HEK293 (cell line): ENCODE measurements at regions not wholly inside any gene's neighbourhood (a gene's known extent, or its start where the extent isn't known, plus 50 kb on each side); places are given as distances from the start of the nearest gene placed in this dataset.

ENCODE experiments used
- CTCF ChIA-PET: fragments of 350-600 bp; formaldehyde crosslinking; extraction: SDS; loops from one replicate; lab custom pipeline; 2021; ENCODE audit warnings: antibody characterized with exemption; lab: Yijun Ruan, JAX
- POLR2A ChIA-PET: fragments of 300-600 bp; formaldehyde crosslinking; extraction: SDS; loops from one replicate; lab custom pipeline; 2020; ENCODE audit warnings: antibody characterized with exemption, inconsistent platforms; lab: Yijun Ruan, JAX
- H3K27ac ChIP-seq: fragments of 200-500 bp; sonication (Bioruptor generic); 2 replicates; pipeline ENCODE4 v1.5.1; 2014; ENCODE audit warnings: low read depth, low read length, control low read depth, inconsistent platforms; ENCODE audit errors: extremely low read depth
- H3K36me3 ChIP-seq, 2 experiments: fragments of 200-500 bp in 1 of 2; sonication (Bioruptor generic) in 1 of 2; 1 replicate in 1 of 2; 2 replicates in 1 of 2; pipeline ENCODE4 v1.5.1; 2014 to 2017; ENCODE audit warnings: inconsistent platforms in 2 of 2, low read length in 2 of 2; ENCODE audit not compliant: control insufficient read depth in 2 of 2, insufficient read depth in 1 of 2
- H3K4me1 ChIP-seq: fragments of 200-500 bp; sonication (Bioruptor generic); 2 replicates; pipeline ENCODE4 v1.5.1; 2014; ENCODE audit warnings: mild to moderate bottlenecking, low read length, inconsistent platforms; ENCODE audit not compliant: control insufficient read depth, insufficient read depth
- H3K4me3 ChIP-seq: 2 replicates; pipeline ENCODE4 v1.5.1; 2011; ENCODE audit warnings: low read depth, mild to moderate bottlenecking, control low read depth, low read length, moderate library complexity
- H3K9me3 ChIP-seq: fragments of 200-500 bp; sonication (Bioruptor generic); 2 replicates; pipeline ENCODE4 v1.5.1; 2014; ENCODE audit warnings: low read depth, low read length, inconsistent platforms; ENCODE audit not compliant: control insufficient read depth, insufficient read depth
- GLI4 ChIP-seq: fragments of 450-650 bp; formaldehyde crosslinking; IDR thresholded peaks from 2 replicates; pipeline ENCODE4 v1.5.1; 2016; ENCODE audit warnings: missing biosample characterization, missing genetic modification characterization
- HOXD13 ChIP-seq: sonication (generic); formaldehyde crosslinking; IDR thresholded peaks from 2 replicates; pipeline ENCODE4 v1.8.0; 2022; ENCODE audit warnings: missing genetic modification reagents, borderline replicate concordance
- PRDM10 ChIP-seq: fragments of 450-650 bp; formaldehyde crosslinking; IDR thresholded peaks from 2 replicates; pipeline ENCODE4 v1.5.1; 2016; ENCODE audit warnings: missing biosample characterization, missing genetic modification characterization
- ZNF510 ChIP-seq: fragments of 450-650 bp; formaldehyde crosslinking; IDR thresholded peaks from 2 replicates; pipeline ENCODE4 v1.5.1; 2018; ENCODE audit warnings: mild to moderate bottlenecking, missing genetic modification characterization, missing biosample characterization; ENCODE audit not compliant: insufficient replicate concordance
- TF ChIP-seq, protein P1 (sequence below): fragments of 450-650 bp; formaldehyde crosslinking; IDR thresholded peaks from 2 replicates; pipeline ENCODE4 v1.5.1; 2016; ENCODE audit warnings: missing biosample characterization, missing genetic modification characterization, low read depth
- TF ChIP-seq, protein P2 (sequence below): fragments of 450-650 bp; formaldehyde crosslinking; IDR thresholded peaks from 2 replicates; pipeline ENCODE4 v1.5.1; 2016; ENCODE audit warnings: missing biosample characterization, missing genetic modification characterization, borderline replicate concordance
- TF ChIP-seq, protein P3 (sequence below): fragments of 450-650 bp; formaldehyde crosslinking; IDR thresholded peaks from 2 replicates; pipeline ENCODE4 v1.5.1; 2016; ENCODE audit warnings: missing biosample characterization, missing genetic modification characterization
- TF ChIP-seq, protein P4 (sequence below): fragments of 450-650 bp; formaldehyde crosslinking; IDR thresholded peaks from 2 replicates; pipeline ENCODE4 v1.5.1; 2016; ENCODE audit warnings: missing biosample characterization, missing genetic modification characterization

DNA sequence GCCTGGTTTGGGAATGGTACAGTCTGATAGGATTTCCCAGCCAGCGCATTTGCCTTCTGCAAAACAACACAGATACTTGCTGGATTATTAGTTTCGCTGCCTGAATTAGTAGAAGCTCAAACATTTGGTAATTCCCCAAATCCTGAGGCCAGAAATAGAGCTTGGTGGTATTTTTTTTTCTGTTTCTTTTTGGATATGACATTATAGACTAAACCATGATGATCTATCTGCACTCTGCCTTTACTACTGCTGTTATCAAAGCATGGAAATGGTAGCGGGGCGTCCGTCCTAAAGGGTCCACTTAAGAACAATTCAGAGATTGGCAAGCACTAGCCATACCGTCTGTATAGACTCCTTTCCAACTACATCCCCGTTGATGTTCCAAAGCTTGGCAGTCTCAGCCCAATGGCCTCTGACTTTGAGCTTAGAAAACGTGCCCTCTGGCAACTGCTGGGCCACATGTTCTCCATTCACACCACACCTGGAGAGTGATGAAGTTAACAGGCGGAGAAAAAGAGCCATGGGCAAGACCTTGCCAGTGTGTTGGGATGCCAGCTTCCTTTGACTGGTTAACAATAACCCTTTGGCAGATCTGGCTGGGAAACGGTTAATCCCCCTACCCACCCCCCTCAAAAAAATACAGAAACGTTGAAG, 241.0 kb upstream of the NR2F2 start (continued):
- TF ChIP-seq, protein P1, sequence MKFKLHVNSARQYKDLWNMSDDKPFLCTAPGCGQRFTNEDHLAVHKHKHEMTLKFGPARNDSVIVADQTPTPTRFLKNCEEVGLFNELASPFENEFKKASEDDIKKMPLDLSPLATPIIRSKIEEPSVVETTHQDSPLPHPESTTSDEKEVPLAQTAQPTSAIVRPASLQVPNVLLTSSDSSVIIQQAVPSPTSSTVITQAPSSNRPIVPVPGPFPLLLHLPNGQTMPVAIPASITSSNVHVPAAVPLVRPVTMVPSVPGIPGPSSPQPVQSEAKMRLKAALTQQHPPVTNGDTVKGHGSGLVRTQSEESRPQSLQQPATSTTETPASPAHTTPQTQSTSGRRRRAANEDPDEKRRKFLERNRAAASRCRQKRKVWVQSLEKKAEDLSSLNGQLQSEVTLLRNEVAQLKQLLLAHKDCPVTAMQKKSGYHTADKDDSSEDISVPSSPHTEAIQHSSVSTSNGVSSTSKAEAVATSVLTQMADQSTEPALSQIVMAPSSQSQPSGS (tag by site-specific recombination) = no peak
- TF ChIP-seq ZNF510 (tag by site-specific recombination) = no peak
- TF ChIP-seq, protein P2, sequence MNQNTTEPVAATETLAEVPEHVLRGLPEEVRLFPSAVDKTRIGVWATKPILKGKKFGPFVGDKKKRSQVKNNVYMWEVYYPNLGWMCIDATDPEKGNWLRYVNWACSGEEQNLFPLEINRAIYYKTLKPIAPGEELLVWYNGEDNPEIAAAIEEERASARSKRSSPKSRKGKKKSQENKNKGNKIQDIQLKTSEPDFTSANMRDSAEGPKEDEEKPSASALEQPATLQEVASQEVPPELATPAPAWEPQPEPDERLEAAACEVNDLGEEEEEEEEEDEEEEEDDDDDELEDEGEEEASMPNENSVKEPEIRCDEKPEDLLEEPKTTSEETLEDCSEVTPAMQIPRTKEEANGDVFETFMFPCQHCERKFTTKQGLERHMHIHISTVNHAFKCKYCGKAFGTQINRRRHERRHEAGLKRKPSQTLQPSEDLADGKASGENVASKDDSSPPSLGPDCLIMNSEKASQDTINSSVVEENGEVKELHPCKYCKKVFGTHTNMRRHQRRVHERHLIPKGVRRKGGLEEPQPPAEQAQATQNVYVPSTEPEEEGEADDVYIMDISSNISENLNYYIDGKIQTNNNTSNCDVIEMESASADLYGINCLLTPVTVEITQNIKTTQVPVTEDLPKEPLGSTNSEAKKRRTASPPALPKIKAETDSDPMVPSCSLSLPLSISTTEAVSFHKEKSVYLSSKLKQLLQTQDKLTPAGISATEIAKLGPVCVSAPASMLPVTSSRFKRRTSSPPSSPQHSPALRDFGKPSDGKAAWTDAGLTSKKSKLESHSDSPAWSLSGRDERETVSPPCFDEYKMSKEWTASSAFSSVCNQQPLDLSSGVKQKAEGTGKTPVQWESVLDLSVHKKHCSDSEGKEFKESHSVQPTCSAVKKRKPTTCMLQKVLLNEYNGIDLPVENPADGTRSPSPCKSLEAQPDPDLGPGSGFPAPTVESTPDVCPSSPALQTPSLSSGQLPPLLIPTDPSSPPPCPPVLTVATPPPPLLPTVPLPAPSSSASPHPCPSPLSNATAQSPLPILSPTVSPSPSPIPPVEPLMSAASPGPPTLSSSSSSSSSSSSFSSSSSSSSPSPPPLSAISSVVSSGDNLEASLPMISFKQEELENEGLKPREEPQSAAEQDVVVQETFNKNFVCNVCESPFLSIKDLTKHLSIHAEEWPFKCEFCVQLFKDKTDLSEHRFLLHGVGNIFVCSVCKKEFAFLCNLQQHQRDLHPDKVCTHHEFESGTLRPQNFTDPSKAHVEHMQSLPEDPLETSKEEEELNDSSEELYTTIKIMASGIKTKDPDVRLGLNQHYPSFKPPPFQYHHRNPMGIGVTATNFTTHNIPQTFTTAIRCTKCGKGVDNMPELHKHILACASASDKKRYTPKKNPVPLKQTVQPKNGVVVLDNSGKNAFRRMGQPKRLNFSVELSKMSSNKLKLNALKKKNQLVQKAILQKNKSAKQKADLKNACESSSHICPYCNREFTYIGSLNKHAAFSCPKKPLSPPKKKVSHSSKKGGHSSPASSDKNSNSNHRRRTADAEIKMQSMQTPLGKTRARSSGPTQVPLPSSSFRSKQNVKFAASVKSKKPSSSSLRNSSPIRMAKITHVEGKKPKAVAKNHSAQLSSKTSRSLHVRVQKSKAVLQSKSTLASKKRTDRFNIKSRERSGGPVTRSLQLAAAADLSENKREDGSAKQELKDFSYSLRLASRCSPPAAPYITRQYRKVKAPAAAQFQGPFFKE (tag by site-specific recombination) = no peak
- no peak; the same call in 1 of the 2 replicates for TF ChIP-seq PRDM10
- no peak for TF ChIP-seq HOXD13

- no peak for TF ChIP-seq GLI4 (tag by site-specific recombination)
- TF ChIP-seq, protein P3, sequence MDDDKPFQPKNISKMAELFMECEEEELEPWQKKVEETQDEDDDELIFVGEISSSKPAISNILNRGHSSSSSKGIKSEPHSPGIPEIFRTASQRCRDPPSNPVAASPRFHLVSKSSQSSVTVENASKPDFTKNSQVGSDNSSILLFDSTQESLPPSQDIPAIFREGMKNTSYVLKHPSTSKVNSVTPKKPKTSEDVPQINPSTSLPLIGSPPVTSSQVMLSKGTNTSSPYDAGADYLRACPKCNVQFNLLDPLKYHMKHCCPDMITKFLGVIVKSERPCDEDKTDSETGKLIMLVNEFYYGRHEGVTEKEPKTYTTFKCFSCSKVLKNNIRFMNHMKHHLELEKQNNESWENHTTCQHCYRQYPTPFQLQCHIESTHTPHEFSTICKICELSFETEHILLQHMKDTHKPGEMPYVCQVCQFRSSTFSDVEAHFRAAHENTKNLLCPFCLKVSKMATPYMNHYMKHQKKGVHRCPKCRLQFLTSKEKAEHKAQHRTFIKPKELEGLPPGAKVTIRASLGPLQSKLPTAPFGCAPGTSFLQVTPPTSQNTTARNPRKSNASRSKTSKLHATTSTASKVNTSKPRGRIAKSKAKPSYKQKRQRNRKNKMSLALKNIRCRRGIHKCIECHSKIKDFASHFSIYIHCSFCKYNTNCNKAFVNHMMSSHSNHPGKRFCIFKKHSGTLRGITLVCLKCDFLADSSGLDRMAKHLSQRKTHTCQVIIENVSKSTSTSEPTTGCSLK (tag by site-specific recombination) = no peak
- TF ChIP-seq, protein P4, sequence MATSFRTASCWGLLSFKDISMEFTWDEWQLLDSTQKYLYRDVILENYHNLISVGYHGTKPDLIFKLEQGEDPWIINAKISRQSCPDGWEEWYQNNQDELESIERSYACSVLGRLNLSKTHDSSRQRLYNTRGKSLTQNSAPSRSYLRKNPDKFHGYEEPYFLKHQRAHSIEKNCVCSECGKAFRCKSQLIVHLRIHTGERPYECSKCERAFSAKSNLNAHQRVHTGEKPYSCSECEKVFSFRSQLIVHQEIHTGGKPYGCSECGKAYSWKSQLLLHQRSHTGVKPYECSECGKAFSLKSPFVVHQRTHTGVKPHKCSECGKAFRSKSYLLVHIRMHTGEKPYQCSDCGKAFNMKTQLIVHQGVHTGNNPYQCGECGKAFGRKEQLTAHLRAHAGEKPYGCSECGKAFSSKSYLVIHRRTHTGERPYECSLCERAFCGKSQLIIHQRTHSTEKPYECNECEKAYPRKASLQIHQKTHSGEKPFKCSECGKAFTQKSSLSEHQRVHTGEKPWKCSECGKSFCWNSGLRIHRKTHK (tag by site-specific recombination) = no peak
- Histone ChIP-seq H3K9me3 (no peaks in the 10 kb centered on the region), H3K27ac (no peak overlapping the region), H3K4me3 (no peak overlapping the region), H3K4me1 (peaks cover 17% of the 10 kb centered on the region), H3K36me3 (no peaks in the 10 kb centered on the region)
- POLR2A ChIA-PET = no interaction called here
- CTCF ChIA-PET = no interaction called here
Observed at GRCh38 chr15:96092186-96092585, 238.3 kb upstream of the NR2F2 start.
